ENCODE measurements at regions not wholly inside any gene's neighbourhood (a gene's known extent, or its start where the extent isn't known, plus 50 kb on each side); places are given as distances from the start of the nearest gene placed in this dataset.

DNA sequence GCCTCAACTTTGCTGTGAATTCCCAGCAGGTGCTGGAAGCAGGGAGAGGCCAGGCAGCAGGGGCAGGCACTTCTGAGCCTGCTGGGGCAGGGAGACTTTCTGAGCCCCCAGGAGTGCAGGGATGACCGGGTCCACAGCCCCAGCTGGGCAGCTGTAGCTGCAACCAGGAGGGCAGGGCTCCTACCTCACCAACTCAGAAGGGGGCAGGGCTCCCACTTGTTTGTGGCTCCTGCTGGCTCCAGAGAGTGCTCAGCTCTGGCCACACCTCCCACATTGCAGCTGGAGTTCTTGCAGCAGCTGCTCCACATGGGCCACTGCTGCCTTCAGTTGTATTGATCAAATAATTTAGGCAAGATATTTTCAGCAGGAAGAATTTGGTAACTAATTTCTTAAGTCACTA, 812.3 kb downstream of the NSUN3 start:
- Histone ChIP-seq H3K36me3 (ENCODE audit: insufficient read depth, low read length) (no peaks in the 10 kb centered on the region), H3K9ac (ENCODE audit: low read length) (no peak overlapping the region), H3K4me1 (ENCODE audit: insufficient read depth, low read length) (peaks cover 5% of the 10 kb centered on the region), H3K4me3 (ENCODE audit: low read depth in 1 of 2, low read length in 2 of 2) (no peak overlapping the region), H3K27ac (ENCODE audit: low read depth, low read length) (no peak overlapping the region), H3K9me3 (ENCODE audit: low read length) (no peaks in the 10 kb centered on the region), H3K27me3 (ENCODE audit: control insufficient read depth in 1 of 2, insufficient read depth in 2 of 2, low read length in 2 of 2) (no peaks in the 10 kb centered on the region)

GRCh38 chr3:94887065-94887464, 824.2 kb downstream of the NSUN3 start:
- no peaks in the 10 kb centered on the region for H3K27me3 ChIP-seq (ENCODE audit: control insufficient read depth in 1 of 2, insufficient read depth in 2 of 2, low read length in 2 of 2)
- no peaks in the 10 kb centered on the region for H3K9me3 ChIP-seq (ENCODE audit: low read length)
- H3K9ac ChIP-seq (ENCODE audit: low read length): no peak overlapping the region

DNA sequence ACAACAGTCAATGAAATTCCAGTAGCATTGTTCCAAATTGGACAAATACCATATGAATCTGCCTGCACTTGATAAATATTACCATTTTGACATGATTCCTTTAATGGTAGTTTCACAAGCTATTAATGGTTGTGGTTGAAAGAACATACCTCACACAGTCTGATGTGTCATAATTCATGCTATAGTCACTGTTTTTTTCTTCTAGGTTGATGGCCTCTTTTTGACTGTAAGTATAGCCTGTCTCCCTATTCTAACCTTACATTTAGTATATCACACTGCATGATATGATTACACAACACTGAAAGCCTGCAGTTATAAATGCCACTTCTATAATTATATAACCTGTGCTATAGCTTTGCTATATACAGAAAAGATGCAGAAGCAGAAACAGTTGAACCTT, 834.1 kb downstream of the NSUN3 start:
- H3K4me1 ChIP-seq (ENCODE audit: insufficient read depth, low read length): no peaks in the 10 kb centered on the region
- H3K9ac ChIP-seq (ENCODE audit: low read length): no peak overlapping the region
- H3K27ac ChIP-seq (ENCODE audit: low read depth, low read length): no peak overlapping the region
- H3K27me3 ChIP-seq (ENCODE audit: control insufficient read depth in 1 of 2, insufficient read depth in 2 of 2, low read length in 2 of 2): no peaks in the 10 kb centered on the region
- no peak overlapping the region for H3K4me3 ChIP-seq (ENCODE audit: low read depth in 1 of 2, low read length in 2 of 2)
- no peaks in the 10 kb centered on the region for H3K36me3 ChIP-seq (ENCODE audit: insufficient read depth, low read length)
- no peaks in the 10 kb centered on the region for H3K9me3 ChIP-seq (ENCODE audit: low read length)

More at GRCh38 chr3:94887065-94887464, 824.2 kb downstream of the NSUN3 start:
- Histone ChIP-seq H3K36me3 (ENCODE audit: insufficient read depth, low read length) (no peaks in the 10 kb centered on the region), H3K27ac (ENCODE audit: low read depth, low read length) (no peak overlapping the region), H3K4me3 (ENCODE audit: low read depth in 1 of 2, low read length in 2 of 2) (no peak overlapping the region), H3K4me1 (ENCODE audit: insufficient read depth, low read length) (no peaks in the 10 kb centered on the region)

DNA sequence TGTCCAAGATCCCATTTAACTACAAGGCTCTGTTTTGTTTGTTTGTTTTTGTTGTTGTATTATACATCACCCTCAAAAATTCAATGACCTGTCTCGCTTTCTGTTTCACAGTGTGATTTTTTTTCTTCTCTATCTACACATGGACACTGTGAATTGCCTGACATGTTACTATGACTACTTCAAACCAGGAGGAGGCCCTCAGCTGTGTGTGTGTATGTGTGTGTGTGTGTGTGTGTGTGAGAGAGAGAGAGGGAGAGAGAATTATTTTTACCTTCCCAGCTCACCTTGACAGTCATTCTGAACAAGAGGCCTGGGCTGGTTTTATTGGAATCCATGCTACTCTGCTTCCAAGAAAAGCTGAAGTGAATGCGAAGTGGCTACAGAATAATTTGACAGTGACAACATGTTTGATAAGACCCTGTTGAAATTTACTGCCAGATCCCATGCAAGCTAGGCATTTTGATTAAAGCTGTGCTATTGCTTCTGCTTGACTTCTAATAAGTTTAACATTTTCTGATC, 841.4 kb downstream of the NSUN3 start:
- Histone ChIP-seq H3K27me3 (ENCODE audit: control insufficient read depth in 1 of 2, insufficient read depth in 2 of 2, low read length in 2 of 2) (no peaks in the 10 kb centered on the region), H3K4me1 (ENCODE audit: insufficient read depth, low read length) (no peaks in the 10 kb centered on the region), H3K27ac (ENCODE audit: low read depth, low read length) (no peak overlapping the region), H3K4me3 (ENCODE audit: low read depth in 1 of 2, low read length in 2 of 2) (no peak overlapping the region), H3K9me3 (ENCODE audit: low read length) (no peaks in the 10 kb centered on the region), H3K36me3 (ENCODE audit: insufficient read depth, low read length) (no peaks in the 10 kb centered on the region), H3K9ac (ENCODE audit: low read length) (no peak overlapping the region)

DNA sequence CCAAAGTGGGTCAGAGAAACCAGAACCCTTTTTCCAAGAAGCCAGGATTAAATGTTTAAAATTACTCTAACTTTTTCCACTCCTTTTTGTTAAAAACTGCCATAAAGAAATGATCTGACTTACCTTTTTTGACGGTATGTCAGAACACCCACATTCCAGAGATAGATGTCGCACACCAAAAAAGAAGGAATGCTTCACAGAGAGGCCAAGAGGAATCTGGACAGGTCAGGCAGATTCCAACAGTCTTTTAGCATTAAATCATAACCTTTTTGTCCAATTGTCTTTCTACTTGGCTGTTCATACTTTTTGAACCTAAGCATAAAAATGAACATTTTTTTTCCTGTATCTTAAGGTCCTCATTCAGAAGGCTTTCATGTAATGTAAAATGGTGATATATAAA, 846.9 kb downstream of the NSUN3 start:
- Histone ChIP-seq H3K36me3 (ENCODE audit: insufficient read depth, low read length) (no peaks in the 10 kb centered on the region), H3K4me1 (ENCODE audit: insufficient read depth, low read length) (no peaks in the 10 kb centered on the region), H3K4me3 (ENCODE audit: low read depth in 1 of 2, low read length in 2 of 2) (no peak overlapping the region), H3K27ac (ENCODE audit: low read depth, low read length) (no peak overlapping the region), H3K9me3 (ENCODE audit: low read length) (no peaks in the 10 kb centered on the region), H3K27me3 (ENCODE audit: control insufficient read depth in 1 of 2, insufficient read depth in 2 of 2, low read length in 2 of 2) (no peaks in the 10 kb centered on the region), H3K9ac (ENCODE audit: low read length) (no peak overlapping the region)

- Histone ChIP-seq H3K27me3 (ENCODE audit: control insufficient read depth in 1 of 2, insufficient read depth in 2 of 2, low read length in 2 of 2) (no peaks in the 10 kb centered on the region), H3K36me3 (ENCODE audit: insufficient read depth, low read length) (no peaks in the 10 kb centered on the region), H3K4me3 (ENCODE audit: low read depth in 1 of 2, low read length in 2 of 2) (no peak overlapping the region), H3K9me3 (ENCODE audit: low read length) (no peaks in the 10 kb centered on the region), H3K27ac (ENCODE audit: low read depth, low read length) (no peak overlapping the region), H3K9ac (ENCODE audit: low read length) (no peak overlapping the region), H3K4me1 (ENCODE audit: insufficient read depth, low read length) (no peaks in the 10 kb centered on the region)
Measured at GRCh38 chr3:94912656-94913055, 849.8 kb downstream of the NSUN3 start.

GRCh38 chr3:94927175-94927574, 864.3 kb downstream of the NSUN3 start:
- no peaks in the 10 kb centered on the region for H3K9me3 ChIP-seq (ENCODE audit: low read length)
- H3K9ac ChIP-seq (ENCODE audit: low read length): no peak overlapping the region
- H3K4me1 ChIP-seq (ENCODE audit: insufficient read depth, low read length): no peaks in the 10 kb centered on the region
- H3K27me3 ChIP-seq (ENCODE audit: control insufficient read depth in 1 of 2, insufficient read depth in 2 of 2, low read length in 2 of 2): no peaks in the 10 kb centered on the region
- H3K4me3 ChIP-seq (ENCODE audit: low read depth in 1 of 2, low read length in 2 of 2): no peak overlapping the region
- no peak overlapping the region for H3K27ac ChIP-seq (ENCODE audit: low read depth, low read length)
- no peaks in the 10 kb centered on the region for H3K36me3 ChIP-seq (ENCODE audit: insufficient read depth, low read length)

- H3K27ac ChIP-seq (ENCODE audit: low read depth, low read length): no peak overlapping the region
- no peaks in the 10 kb centered on the region for H3K9me3 ChIP-seq (ENCODE audit: low read length)
- no peaks in the 10 kb centered on the region for H3K4me1 ChIP-seq (ENCODE audit: insufficient read depth, low read length)
- H3K36me3 ChIP-seq (ENCODE audit: insufficient read depth, low read length): no peaks in the 10 kb centered on the region
- no peaks in the 10 kb centered on the region for H3K27me3 ChIP-seq (ENCODE audit: control insufficient read depth in 1 of 2, insufficient read depth in 2 of 2, low read length in 2 of 2)
- H3K4me3 ChIP-seq (ENCODE audit: low read depth in 1 of 2, low read length in 2 of 2): no peak overlapping the region
- H3K9ac ChIP-seq (ENCODE audit: low read length): no peak overlapping the region
Measured at GRCh38 chr3:94928921-94929320, 866.1 kb downstream of the NSUN3 start.

DNA sequence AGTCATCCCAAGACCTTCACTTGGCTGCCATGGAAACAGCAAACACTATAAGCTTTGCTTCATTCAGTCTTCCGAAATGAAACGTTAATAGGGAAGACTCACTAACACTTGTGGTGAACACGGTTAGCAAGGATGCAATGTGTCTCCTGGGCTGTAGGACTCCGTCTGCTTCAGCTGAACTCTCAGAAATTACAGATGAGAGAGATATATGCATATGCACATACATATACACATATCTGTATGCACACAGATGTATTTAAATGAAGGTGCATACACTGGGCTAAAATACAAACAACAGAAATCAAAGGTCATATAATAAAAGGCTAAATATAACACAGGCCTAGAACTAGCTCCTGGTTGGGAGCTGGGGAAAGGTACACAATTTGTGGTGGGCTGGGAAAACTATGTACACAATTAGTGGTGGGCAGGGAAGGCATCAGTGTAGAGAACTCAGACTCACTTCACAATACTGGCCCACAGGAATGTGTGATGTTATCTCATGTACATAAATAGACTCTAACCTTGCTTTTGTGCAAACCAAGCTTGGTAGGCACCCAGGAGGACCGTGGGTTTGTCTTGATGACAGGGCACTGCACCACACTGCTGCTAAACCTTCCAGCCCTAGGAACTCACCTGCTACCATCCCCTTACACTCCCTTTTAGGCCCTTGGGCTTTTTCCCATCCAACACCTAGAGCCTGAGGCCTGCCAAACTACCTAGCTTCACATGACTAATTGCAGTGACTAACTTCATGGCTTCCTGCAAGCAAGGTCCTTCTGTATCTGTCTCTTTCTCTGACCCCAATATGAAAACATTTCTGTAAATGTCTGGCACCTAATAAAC, 873.1 kb downstream of the NSUN3 start:
- no peak overlapping the region for H3K9ac ChIP-seq (ENCODE audit: low read length)
- H3K27ac ChIP-seq (ENCODE audit: low read depth, low read length): no peak overlapping the region
- no peaks in the 10 kb centered on the region for H3K27me3 ChIP-seq (ENCODE audit: control insufficient read depth in 1 of 2, insufficient read depth in 2 of 2, low read length in 2 of 2)
- no peaks in the 10 kb centered on the region for H3K36me3 ChIP-seq (ENCODE audit: insufficient read depth, low read length)
- H3K4me1 ChIP-seq (ENCODE audit: insufficient read depth, low read length): no peaks in the 10 kb centered on the region
- no peak overlapping the region for H3K4me3 ChIP-seq (ENCODE audit: low read depth in 1 of 2, low read length in 2 of 2)
- no peaks in the 10 kb centered on the region for H3K9me3 ChIP-seq (ENCODE audit: low read length)

GRCh38 chr3:94937980-94938379, 875.1 kb downstream of the NSUN3 start:
- Histone ChIP-seq H3K4me3 (ENCODE audit: low read depth in 1 of 2, low read length in 2 of 2) (no peak overlapping the region), H3K9ac (ENCODE audit: low read length) (no peak overlapping the region), H3K27ac (ENCODE audit: low read depth, low read length) (no peak overlapping the region), H3K36me3 (ENCODE audit: insufficient read depth, low read length) (no peaks in the 10 kb centered on the region), H3K4me1 (ENCODE audit: insufficient read depth, low read length) (no peaks in the 10 kb centered on the region), H3K9me3 (ENCODE audit: low read length) (no peaks in the 10 kb centered on the region), H3K27me3 (ENCODE audit: control insufficient read depth in 1 of 2, insufficient read depth in 2 of 2, low read length in 2 of 2) (no peaks in the 10 kb centered on the region)

DNA sequence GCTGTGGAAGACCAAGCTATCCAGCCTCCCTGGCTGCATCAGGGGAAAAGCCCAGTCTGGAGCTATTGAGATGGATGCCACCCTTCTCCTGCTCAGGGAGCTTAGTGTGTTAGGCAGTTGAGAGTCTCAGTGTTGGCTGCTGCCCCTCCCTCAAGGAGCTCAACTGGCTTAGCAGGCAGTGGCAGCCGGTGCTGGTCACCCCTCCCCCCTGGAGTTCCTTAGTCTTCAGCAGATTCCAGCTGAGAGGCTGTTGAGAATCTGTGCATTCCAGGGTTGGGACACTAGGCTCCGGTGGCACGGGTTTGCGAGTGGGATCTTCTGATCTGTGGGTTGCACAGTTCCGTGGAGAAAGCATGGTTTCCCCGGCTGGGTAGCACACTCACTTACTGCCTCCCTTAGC, 883.8 kb downstream of the NSUN3 start:
- no peaks in the 10 kb centered on the region for H3K36me3 ChIP-seq (ENCODE audit: insufficient read depth, low read length)
- no peaks in the 10 kb centered on the region for H3K4me1 ChIP-seq (ENCODE audit: insufficient read depth, low read length)
- no peak overlapping the region for H3K4me3 ChIP-seq (ENCODE audit: low read depth in 1 of 2, low read length in 2 of 2)
- no peaks in the 10 kb centered on the region for H3K27me3 ChIP-seq (ENCODE audit: control insufficient read depth in 1 of 2, insufficient read depth in 2 of 2, low read length in 2 of 2)
- no peak overlapping the region for H3K9ac ChIP-seq (ENCODE audit: low read length)
- no peak overlapping the region for H3K27ac ChIP-seq (ENCODE audit: low read depth, low read length)
- no peaks in the 10 kb centered on the region for H3K9me3 ChIP-seq (ENCODE audit: low read length)

Data from muscle layer of colon (tissue), 2 donors.